Transverse colon (tissue), 4 donors: ENCODE measurements at regions not wholly inside any gene's neighbourhood (a gene's known extent, or its start where the extent isn't known, plus 50 kb on each side); places are given as distances from the start of the nearest gene placed in this dataset.

Experiments
- DNase-seq: peaks from one replicate; pipeline ENCODE4 v3.0.0-alpha.2; 2019
- H3K27ac ChIP-seq, 4 donors: fragments of 200-600 bp; sonication (generic); 2 replicates each; pipeline ENCODE4 v1.5.1; 2016 to 2018; ENCODE audit warnings: inconsistent platforms in 4 of 4
- H3K27me3 ChIP-seq: fragments of 200-600 bp; sonication (generic); 2 replicates; pipeline ENCODE4 v1.5.1; 2017; ENCODE audit warnings: inconsistent platforms
- H3K36me3 ChIP-seq, 4 donors: fragments of 200-600 bp; sonication (generic); 2 replicates each; pipeline ENCODE4 v1.5.1; 2017 to 2019; ENCODE audit warnings: inconsistent platforms in 4 of 4
- H3K4me1 ChIP-seq, 4 donors: fragments of 200-600 bp; sonication (generic); 2 replicates each; pipeline ENCODE4 v1.5.1; 2017 to 2020; ENCODE audit warnings: inconsistent platforms in 4 of 4
- H3K4me3 ChIP-seq, 4 donors: fragments of 200-600 bp; sonication (generic); 1 replicate in 1 of 4; 2 replicates in 3 of 4; pipeline versions ENCODE4 v1.5.1 to v1.6.1; 2017 to 2019; ENCODE audit warnings: inconsistent platforms in 4 of 4
- H3K9me3 ChIP-seq, 2 donors: fragments of 200-600 bp; sonication (generic); 2 replicates each; pipeline ENCODE4 v1.5.1; 2017 to 2019; ENCODE audit warnings: inconsistent platforms in 2 of 2
- CTCF ChIP-seq, 5 experiments: fragments of 200-600 bp in 3 of 5; fragments of 450-650 bp in 2 of 5; sonication (generic) in 3 of 5; IDR thresholded peaks; 1 replicate in 2 of 5; 2 replicates in 3 of 5; pipeline ENCODE4 v1.5.1; 2016 to 2017; ENCODE audit warnings: antibody characterized with exemption in 5 of 5, inconsistent platforms in 3 of 5, mild to moderate bottlenecking in 2 of 5, moderate library complexity in 1 of 5
- EP300 ChIP-seq: sonication (generic); formaldehyde crosslinking; IDR thresholded peaks from one replicate; pipeline ENCODE4 v1.6.1; 2017; ENCODE audit warnings: antibody characterized with exemption, low read depth
- POLR2A ChIP-seq: fragments of 450-650 bp; IDR thresholded peaks from one replicate; pipeline ENCODE4 v1.6.1; 2016; ENCODE audit warnings: antibody characterized with exemption, mild to moderate bottlenecking, moderate library complexity
- POLR2AphosphoS5 ChIP-seq, 3 donors: sonication (generic); formaldehyde crosslinking; IDR thresholded peaks; one replicate each; pipeline ENCODE4 v1.6.1; 2016; ENCODE audit warnings: antibody characterized with exemption in 3 of 3
- WGBS, 2 donors: methylation state at CpG; one replicate each; pipeline ENCODE4 v1.1.5; 2018; ENCODE audit warnings: low coverage in 1 of 2; 5-methylcytosine and 5-hydroxymethylcytosine counted together
- in situ Hi-C, 4 donors: fragments of 200-750 bp; cut with MboI; loops; one replicate each; pipeline versions ENCODE4 v1.15.0 to v1.15.1; 2017; ENCODE audit warnings: low sequenced_read_pairs in 3 of 4, low pct_ligation_motif_present in 1 of 4, low pct_unique_long_range_greater_than_20kb in 1 of 4
- intact Hi-C: fragments of 100-400 bp; cut with DNase I; formaldehyde crosslinking; loops from one replicate; pipeline ENCODE4 v1.15.1; 2023; ENCODE audit warnings: low total_unique reads

GRCh38 chr12:73106296-73106695 is 834.1 kb downstream of the TRHDE start:
- intact Hi-C loops = no loop called here
- H3K27me3 ChIP-seq = no peaks in the 10 kb centered on the region
- H3K27ac ChIP-seq = no peak overlapping the region
- WGBS, 2 donors = 55% methylated on average over 1 to 2 of the region's 2 CpGs
- TF ChIP-seq CTCF (IDR thresholded peaks at IDR 0.05) (no peak), POLR2AphosphoS5 (IDR thresholded peaks at IDR 0.05) (no peak), POLR2A (no peak), EP300 (no peak)
- in situ Hi-C loops = no loop called here
- H3K4me3 ChIP-seq = no peak overlapping the region
- H3K4me1 ChIP-seq = no peaks in the 10 kb centered on the region
- no peak for DNase-seq
- H3K36me3 ChIP-seq = no peaks in the 10 kb centered on the region
- H3K9me3 ChIP-seq = no peaks in the 10 kb centered on the region

DNA sequence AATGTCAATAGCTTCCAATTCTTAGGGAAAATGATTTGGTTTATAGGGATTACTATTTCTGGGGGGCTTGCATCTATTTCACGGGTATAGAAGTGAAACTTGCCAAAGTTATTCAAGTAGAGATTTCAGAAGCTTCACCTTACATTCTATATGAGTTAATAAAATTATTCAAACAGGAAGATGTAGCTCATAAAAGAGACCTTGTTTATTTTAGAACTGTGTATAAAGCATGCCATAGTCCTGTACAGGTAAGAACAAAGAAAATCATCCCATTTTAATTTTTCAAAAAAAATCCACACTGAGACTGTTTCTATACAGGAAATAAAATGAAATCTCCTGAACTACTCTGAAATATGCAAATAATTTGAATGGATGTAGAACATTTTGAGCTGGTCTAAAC is 834.7 kb downstream of the TRHDE start:
- no peak overlapping the region for H3K27ac ChIP-seq
- in situ Hi-C loops = no loop called here
- intact Hi-C loops = no loop called here
- no peaks in the 10 kb centered on the region for H3K27me3 ChIP-seq
- H3K36me3 ChIP-seq = no peaks in the 10 kb centered on the region
- no peak overlapping the region for H3K4me3 ChIP-seq
- no peaks in the 10 kb centered on the region for H3K9me3 ChIP-seq
- no peak for DNase-seq
- TF ChIP-seq CTCF (IDR thresholded peaks at IDR 0.05) (no peak), EP300 (no peak), POLR2A (no peak), POLR2AphosphoS5 (IDR thresholded peaks at IDR 0.05) (no peak)
- no peaks in the 10 kb centered on the region for H3K4me1 ChIP-seq
- WGBS, 2 donors = 31 to 57% methylated on average over 1 of the region's 1 CpG

GRCh38 chr12:73110816-73111215 is 838.6 kb downstream of the TRHDE start:
- intact Hi-C loops = no loop called here

GRCh38 chr12:73112035-73112816 is 840.1 kb downstream of the TRHDE start:
- Histone ChIP-seq H3K27ac (no peak overlapping the region), H3K36me3 (no peaks in the 10 kb centered on the region), H3K27me3 (no peaks in the 10 kb centered on the region), H3K4me1 (no peaks in the 10 kb centered on the region), H3K4me3 (no peak overlapping the region), H3K9me3 (no peaks in the 10 kb centered on the region)
- WGBS, 2 donors = 60% methylated on average over 4 of the region's 4 CpGs
- intact Hi-C loops (no loop called here), in situ Hi-C loops (no loop called here)
- TF ChIP-seq POLR2AphosphoS5 (IDR thresholded peaks at IDR 0.05) (no peak), CTCF (IDR thresholded peaks at IDR 0.05) (no peak), EP300 (no peak)
- no peak for DNase-seq

More at GRCh38 chr12:73110816-73111215, 838.6 kb downstream of the TRHDE start:
- WGBS, 2 donors = 80 to 90% methylated on average over 2 of the region's 2 CpGs
- Histone ChIP-seq H3K4me1 (no peaks in the 10 kb centered on the region), H3K36me3 (no peaks in the 10 kb centered on the region), H3K4me3 (no peak overlapping the region), H3K9me3 (no peaks in the 10 kb centered on the region), H3K27me3 (no peaks in the 10 kb centered on the region), H3K27ac (no peak overlapping the region)
- DNase-seq = no peak
- in situ Hi-C loops = no loop called here
- TF ChIP-seq CTCF (IDR thresholded peaks at IDR 0.05) = no peak
- no peak for TF ChIP-seq POLR2A
- TF ChIP-seq POLR2AphosphoS5 (IDR thresholded peaks at IDR 0.05) = no peak
- TF ChIP-seq EP300 = no peak
